Right ventricle myocardium superior (tissue), 1 donor: ENCODE measurements at regions not wholly inside any gene's neighbourhood (a gene's known extent, or its start where the extent isn't known, plus 50 kb on each side); places are given as distances from the start of the nearest gene placed in this dataset.
"Not testable (repeated sequence)": the region's sequence is repeated elsewhere in the genome, so short reads cannot be mapped to it uniquely, and the experiment has no call there.

Experiments
- ATAC-seq: fragments of 200-7000 bp; cut with Tn5 transposase; one replicate; pipeline ENCODE4 v1.9.1; 2020; ENCODE audit warnings: mild to moderate bottlenecking; ENCODE audit not compliant: poor library complexity
- DNase-seq: peaks from one replicate; pipeline ENCODE4 v3.0.0-alpha.2; 2020
- intact Hi-C: fragments of 100-400 bp; cut with DNase I; formaldehyde crosslinking; loops from one replicate; pipeline ENCODE4 v1.11.2; 2022
- donor health status: DM: no; HTN: yes; CAD: no; lungs with severe emphysema.

- intact Hi-C loops, result no loop called here
- ATAC-seq (no peak), DNase-seq (no peak)
These were observed 234.8 kb upstream of the ELL2 start for GRCh38 chr5:96196407-96196806.

- DNase-seq, result no peak
- intact Hi-C loops, result no loop called here
- no peak for ATAC-seq
These were observed 233.5 kb upstream of the ELL2 start for GRCh38 chr5:96195123-96195522.

GRCh38 chr5:96194593-96194992 is 232.9 kb upstream of the ELL2 start:
- ATAC-seq (no peak), DNase-seq (no peak)
- intact Hi-C loops, result no loop called here

GRCh38 chr5:96193946-96194345 is 232.3 kb upstream of the ELL2 start:
- ATAC-seq, result no peak
- DNase-seq, result no peak
- intact Hi-C loops, result no loop called here

DNA sequence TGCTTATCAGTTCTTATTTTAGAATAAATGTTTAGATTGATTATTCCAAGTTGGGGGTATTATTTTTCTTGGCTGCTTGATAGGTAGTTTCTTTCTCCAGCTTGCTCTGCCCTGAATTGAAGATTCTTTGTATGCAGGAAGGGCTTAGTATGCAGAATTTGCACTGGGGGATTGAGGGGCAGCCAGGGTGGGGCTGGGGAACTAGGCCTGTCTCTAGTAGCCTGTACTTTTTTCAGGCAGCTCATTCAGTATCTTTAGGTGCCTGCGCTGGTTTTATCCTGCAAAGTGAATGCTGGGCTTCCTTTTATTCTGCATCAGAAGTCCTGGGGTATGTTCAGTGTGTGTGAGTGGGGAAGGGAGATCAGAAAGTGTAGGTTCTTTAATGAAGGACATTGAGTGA is 228.3 kb upstream of the ELL2 start:
- DNase-seq, result no peak
- no peak for ATAC-seq
- intact Hi-C loops, result no loop called here

DNA sequence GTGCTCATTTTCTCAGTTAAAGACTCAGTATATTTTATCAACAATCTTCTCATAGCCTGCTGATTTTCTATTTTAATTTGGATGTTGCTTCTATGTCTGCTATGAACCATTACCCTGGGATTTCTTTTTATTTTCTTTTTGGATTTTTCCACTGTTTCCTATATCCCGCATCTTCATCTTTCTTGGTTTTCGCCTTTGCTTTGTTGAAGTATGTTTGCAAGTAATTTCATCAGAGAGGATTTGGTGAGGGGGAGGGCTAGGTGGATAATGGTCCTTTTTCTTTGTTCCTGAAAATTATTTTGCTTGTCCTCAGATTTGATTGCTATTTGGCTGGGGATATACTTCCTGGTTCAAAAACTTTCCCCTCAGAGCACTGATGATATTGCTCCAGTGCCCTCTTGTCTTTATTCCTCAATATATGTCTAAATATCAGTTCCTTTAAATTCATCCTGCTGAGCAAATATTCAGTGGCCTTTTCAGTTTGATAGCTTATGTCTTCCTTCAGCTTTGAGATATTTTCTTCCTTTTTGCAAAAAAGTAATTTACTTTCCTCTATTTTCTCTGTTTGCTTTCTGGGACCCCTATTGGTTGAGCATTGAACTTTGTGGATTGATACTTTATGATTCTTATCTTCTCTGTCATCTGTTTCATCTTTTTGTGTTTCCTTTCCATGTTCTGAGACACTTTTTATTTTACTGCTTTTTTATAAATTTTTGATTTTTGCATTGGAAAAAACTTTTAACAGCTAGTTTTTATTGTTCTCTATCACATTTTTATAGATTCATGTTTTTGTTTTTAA is 227.6 kb upstream of the ELL2 start:
- no peak for ATAC-seq
- intact Hi-C loops, result no loop called here
- DNase-seq, result no peak

DNA sequence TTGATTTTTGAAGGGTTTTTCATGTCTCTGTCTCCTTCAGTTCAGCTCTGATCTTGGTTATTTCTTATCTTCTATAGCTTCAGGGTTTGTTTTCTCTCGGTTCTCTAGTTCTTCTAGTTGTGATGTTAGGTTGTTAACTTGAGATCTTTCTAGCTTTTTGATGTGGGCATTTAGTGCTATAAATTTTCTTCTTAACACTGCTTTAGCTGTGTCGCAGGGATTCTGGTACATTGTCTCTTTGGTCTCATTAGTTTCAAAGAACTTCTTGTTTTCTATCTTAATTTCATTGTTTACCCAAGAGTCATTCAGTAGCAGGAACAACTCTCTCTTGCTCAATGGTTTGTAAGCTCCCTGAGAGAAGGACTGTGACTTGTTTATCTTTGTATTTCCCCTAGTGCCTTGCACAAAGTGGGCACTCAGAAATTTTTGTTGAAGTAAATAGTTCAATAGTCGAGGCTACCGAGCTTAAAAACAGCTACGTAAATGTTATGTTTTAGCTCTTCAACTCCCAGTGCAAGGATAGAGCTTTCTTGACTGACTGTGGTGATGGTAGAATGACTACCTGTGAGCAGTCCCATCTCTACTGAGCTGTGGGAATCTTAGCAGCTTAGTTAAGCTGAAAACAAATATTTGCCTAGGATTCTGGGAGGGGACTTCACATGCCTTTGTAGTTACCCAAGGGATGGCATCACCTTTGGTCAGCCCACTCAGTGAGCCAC is 225.8 kb upstream of the ELL2 start:
- intact Hi-C loops, result no loop called here

DNA sequence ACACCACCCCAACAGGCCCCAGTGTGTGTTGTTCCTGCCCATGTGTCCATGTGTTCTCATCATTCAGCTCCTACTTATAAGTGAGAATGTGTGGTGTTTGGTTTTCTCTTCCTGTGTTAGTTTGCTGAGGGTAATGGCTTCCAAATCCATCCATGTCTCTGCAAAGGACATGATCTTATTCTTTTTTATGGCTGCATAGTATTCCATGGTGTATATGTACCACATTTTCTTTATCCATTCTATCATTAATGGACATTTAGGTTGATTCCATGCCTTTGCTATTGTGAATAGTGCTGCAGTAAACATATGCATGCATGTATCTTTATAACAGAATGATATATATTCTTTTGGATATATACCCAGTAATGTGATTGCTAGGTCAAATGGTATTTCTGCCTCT is 222.9 kb upstream of the ELL2 start:
- intact Hi-C loops, DNase-seq: not testable (repeated sequence)

More for the DNA sequence above, 225.8 kb upstream of the ELL2 start:
- DNase-seq (no peak), ATAC-seq (no peak)

DNA sequence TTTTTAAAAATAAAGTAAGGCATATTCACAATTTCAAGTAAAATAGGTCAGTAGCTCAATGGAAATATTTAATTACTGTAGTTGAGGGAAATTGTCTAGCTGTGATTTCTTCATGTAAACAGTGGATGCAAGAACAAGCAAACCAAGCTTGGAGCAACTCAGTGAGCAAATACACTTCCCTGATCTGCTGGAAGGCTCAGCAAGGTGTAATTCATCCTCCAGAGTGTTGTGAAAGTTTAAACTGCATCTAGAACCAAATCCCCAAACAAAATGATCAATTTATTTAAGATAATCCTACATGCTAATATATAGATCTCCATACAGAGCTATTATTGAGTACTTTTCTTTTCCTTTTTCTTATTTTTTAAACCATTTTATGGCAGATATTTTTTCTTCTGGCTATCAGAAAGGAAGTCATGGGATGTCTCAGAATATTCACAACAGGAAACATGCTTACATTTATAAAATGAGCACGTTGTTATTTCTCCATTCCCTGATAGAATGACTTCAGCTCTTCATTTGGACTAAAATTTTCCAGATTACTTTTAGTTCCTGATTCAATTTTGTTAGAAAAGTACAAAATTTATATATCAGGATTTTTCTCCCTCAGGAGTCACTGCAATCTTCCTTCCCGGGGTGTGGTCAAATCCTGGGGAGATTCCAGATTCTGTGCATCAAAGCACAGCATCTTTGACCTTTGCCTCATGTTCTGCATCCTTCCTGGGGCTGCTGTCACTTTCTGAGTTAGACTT is 219.2 kb upstream of the ELL2 start:
- DNase-seq (no peak), ATAC-seq (no peak)
- intact Hi-C loops, result no loop called here

More for the DNA sequence above, 222.9 kb upstream of the ELL2 start:
- not testable (repeated sequence) for ATAC-seq

- ATAC-seq, result no peak
- no peak for DNase-seq
- intact Hi-C loops, result no loop called here
These were observed 215.7 kb upstream of the ELL2 start for GRCh38 chr5:96177303-96177869.

DNA sequence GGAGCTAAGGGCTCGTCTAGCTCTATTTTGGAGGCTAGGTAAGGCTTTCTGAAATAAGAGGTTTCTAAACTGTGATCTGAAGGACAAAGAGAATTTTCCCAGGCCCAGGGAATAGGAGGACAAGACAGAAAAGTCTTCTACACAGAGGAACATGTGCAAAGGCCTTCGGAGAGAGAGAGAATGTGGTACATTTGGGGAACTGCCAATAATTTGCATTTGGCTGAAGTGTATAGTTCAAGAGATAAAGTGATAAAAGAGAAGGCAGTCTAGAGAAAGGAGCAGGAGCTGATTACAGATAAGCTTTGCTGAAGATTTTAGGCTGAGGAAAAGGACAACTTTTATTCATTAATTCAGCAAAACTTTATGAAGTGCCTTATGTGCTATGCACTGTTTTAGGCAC is 214.4 kb upstream of the ELL2 start:
- ATAC-seq, result no peak
- intact Hi-C loops, result no loop called here
- no peak for DNase-seq

DNA sequence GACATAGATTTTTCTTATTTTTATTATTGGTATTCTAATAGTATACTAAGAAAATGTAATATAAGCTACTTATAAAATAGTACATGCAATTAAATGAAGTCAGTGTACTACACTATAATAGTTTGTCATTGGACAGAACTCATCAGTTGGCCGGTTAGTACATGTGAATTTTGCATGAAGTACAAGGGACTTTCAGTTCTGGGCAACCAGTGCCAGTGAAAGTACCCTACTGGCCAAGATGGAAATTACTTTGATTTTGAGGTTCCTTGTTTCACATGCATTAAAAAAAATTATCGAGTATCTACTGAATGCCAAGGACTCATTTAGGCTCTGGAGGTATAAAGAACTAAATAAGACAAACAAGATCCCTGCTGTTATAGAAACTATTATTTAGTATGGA is 213.4 kb upstream of the ELL2 start:
- DNase-seq (no peak), ATAC-seq (no peak)

GRCh38 chr5:96173366-96173765 is 211.7 kb upstream of the ELL2 start:
- intact Hi-C loops, result no loop called here
- ATAC-seq (no peak), DNase-seq (no peak)

More for the DNA sequence above, 213.4 kb upstream of the ELL2 start:
- intact Hi-C loops, result no loop called here

DNA sequence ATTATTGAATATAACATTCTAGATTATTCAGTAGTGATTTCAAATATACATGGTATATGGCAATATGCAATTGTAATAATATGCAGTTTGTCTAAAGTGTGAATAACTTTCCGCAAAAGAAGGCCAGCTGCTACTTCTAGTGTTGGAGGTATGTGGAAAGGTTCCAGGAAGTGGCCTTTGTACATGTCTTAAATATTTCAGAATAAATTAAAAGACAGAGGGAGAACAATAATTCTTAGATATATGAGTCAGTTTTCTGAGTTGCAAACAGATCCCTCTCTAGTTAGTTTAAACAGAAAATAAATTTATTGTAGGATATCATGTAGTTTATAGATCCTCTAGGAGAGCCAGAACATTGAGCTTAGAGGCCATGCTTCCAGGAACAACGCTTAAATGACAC is 210.8 kb upstream of the ELL2 start:
- ATAC-seq, result no peak
- no peak for DNase-seq
- intact Hi-C loops, result no loop called here

GRCh38 chr5:96171973-96172372 is 210.3 kb upstream of the ELL2 start:
- intact Hi-C loops, DNase-seq, ATAC-seq: not testable (repeated sequence)

- intact Hi-C loops, DNase-seq, ATAC-seq: not testable (repeated sequence)
These were observed 209.0 kb upstream of the ELL2 start for GRCh38 chr5:96170481-96171125.

GRCh38 chr5:96168833-96169232 is 207.2 kb upstream of the ELL2 start:
- intact Hi-C loops, DNase-seq, ATAC-seq: not testable (repeated sequence)

DNA sequence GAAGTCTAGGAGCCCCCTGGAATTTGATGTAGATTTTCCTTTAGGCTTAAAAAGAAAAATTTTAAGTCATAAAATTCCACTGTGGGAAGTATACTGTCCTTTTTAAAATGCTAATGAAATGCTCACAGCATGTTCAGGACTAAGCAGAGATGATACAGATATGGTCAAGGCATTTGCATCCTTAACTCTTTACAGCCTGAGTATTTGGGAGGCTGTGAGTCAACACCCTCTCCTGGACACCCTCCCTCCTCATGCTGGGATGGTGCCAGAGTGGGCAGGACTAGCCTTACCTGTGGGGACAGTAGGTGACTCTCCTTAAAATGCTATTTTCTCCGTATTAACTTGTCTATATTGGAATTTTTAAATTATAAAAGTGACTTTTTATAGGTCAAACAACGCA is 197.4 kb upstream of the ELL2 start:
- intact Hi-C loops, result no loop called here
- no peak for ATAC-seq
- no peak for DNase-seq

DNA sequence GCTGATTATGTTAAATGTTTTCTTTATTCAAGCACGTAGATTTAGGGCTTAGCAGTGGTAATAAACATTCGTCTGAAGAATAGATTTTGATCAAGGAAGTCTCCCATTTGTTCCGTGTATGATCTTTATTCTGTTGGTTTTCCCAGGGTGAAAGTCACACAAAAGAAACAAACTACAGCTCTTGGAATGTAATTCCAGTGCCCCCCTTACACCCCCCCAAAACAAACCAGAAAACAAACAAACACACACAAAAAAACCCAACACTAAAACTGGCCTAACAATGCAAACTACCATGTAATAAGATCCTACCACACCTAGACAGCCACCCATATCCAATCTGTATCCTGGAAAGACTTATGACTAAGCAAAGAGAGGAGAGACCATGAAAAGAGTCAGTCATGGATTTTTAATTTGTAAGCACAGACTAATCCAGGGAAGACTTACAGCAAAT is 196.2 kb upstream of the ELL2 start:
- ATAC-seq (no peak), DNase-seq (no peak)
- intact Hi-C loops, result no loop called here
